ENCODE measurements at regions not wholly inside any gene's neighbourhood (a gene's known extent, or its start where the extent isn't known, plus 50 kb on each side); places are given as distances from the start of the nearest gene placed in this dataset.

DNA sequence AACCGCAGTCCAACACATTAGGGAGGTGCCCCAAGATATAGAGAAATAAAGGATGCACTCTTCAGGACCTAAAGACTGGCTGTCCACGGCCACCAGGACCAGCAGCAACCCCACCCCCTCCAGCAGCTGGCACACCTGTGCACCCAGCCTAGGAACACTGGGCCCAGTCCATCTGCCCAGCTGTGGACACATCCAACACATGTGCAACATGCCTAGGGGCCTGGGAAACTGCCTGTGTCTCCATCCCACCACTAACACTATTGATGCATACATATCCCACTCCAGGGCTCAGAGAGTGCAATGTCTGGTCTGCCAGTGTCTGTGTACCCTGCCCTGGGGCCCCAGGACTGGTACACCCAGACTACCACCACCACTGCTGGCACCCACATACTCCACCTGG lies 1781.3 kb downstream of the MAT2B start:
- Histone ChIP-seq H3K14ac (ENCODE audit: low read length) (no peak overlapping the region), H3K79me1 (ENCODE audit: low read length) (no peaks in the 10 kb centered on the region), H3K4ac (ENCODE audit: low read depth, low read length) (no peak overlapping the region), H3K9ac (ENCODE audit: low read length) (no peak overlapping the region), H3K4me1 (ENCODE audit: control insufficient read depth in 1 of 2, insufficient read depth in 2 of 2, low read length in 2 of 2) (no peaks in the 10 kb centered on the region), H4K12ac (ENCODE audit: low read depth, low read length) (no peak overlapping the region), H3K27ac (ENCODE audit: low read depth, low read length) (no peak overlapping the region), H3K18ac (ENCODE audit: low read length) (no peak overlapping the region), H3K9me3 (ENCODE audit: insufficient read depth, low read depth, low read length) (no peaks in the 10 kb centered on the region), H4K91ac (ENCODE audit: low read depth, low read length) (no peak overlapping the region), H3K23ac (ENCODE audit: low read length) (no peak overlapping the region), H2AFZ (ENCODE audit: insufficient read depth, low read length, poor library complexity) (no peak overlapping the region), H2BK12ac (ENCODE audit: low read length) (no peak overlapping the region), H3K4me2 (ENCODE audit: low read length) (no peak overlapping the region), H3K79me2 (ENCODE audit: control insufficient read depth, insufficient read depth, low read length, poor library complexity) (no peaks in the 10 kb centered on the region), H3K4me3 (ENCODE audit: low read depth, low read length) (no peak overlapping the region), H2BK120ac (ENCODE audit: insufficient read depth, low read length, poor library complexity) (no peak overlapping the region), H2BK5ac (ENCODE audit: low read depth, low read length, poor library complexity) (no peak overlapping the region), H2AK5ac (ENCODE audit: low read length) (no peak overlapping the region), H3K27me3 (ENCODE audit: insufficient read depth, low read length) (no peaks in the 10 kb centered on the region), H3K36me3 (ENCODE audit: control insufficient read depth in 1 of 2, insufficient read depth in 2 of 2, low read length in 2 of 2) (no peaks in the 10 kb centered on the region), H4K8ac (ENCODE audit: low read depth, low read length) (no peak overlapping the region)
- WGBS (ENCODE audit: extremely low coverage, insufficient coverage, insufficient read length): no CpG with 5 or more reads among the region's 2 CpGs
- DNase-seq: no peak

DNA sequence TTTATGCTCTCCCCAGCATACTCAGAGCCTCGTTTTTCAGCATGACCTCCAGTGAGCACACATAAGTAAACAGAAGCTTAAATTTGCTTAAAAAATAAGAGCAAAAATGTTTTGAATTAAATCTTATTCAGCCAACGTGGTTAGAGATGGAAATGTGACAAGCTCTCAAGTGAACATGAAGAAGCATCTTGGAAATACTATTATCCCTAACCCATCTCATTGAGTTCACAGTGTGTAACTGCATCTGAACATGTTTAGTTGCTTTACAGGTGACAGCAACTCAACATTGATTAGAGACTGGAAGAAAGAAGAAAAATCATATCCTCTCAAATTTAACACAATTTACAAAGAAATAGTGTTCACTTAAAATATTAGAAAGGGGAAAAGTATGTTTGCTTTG lies 1785.1 kb downstream of the MAT2B start:
- Histone ChIP-seq H3K27me3 (ENCODE audit: insufficient read depth, low read length) (no peaks in the 10 kb centered on the region), H3K4ac (ENCODE audit: low read depth, low read length) (no peak overlapping the region), H2BK12ac (ENCODE audit: low read length) (no peak overlapping the region), H2BK120ac (ENCODE audit: insufficient read depth, low read length, poor library complexity) (no peak overlapping the region), H3K4me2 (ENCODE audit: low read length) (no peak overlapping the region), H4K12ac (ENCODE audit: low read depth, low read length) (no peak overlapping the region), H3K4me3 (ENCODE audit: low read depth, low read length) (no peak overlapping the region), H2AFZ (ENCODE audit: insufficient read depth, low read length, poor library complexity) (no peak overlapping the region), H3K18ac (ENCODE audit: low read length) (no peak overlapping the region), H3K36me3 (ENCODE audit: control insufficient read depth in 1 of 2, insufficient read depth in 2 of 2, low read length in 2 of 2) (no peaks in the 10 kb centered on the region), H3K9me3 (ENCODE audit: insufficient read depth, low read depth, low read length) (no peaks in the 10 kb centered on the region), H4K91ac (ENCODE audit: low read depth, low read length) (no peak overlapping the region), H4K8ac (ENCODE audit: low read depth, low read length) (no peak overlapping the region), H3K23ac (ENCODE audit: low read length) (no peak overlapping the region), H3K79me1 (ENCODE audit: low read length) (no peaks in the 10 kb centered on the region), H2BK5ac (ENCODE audit: low read depth, low read length, poor library complexity) (no peak overlapping the region), H3K14ac (ENCODE audit: low read length) (no peak overlapping the region), H3K79me2 (ENCODE audit: control insufficient read depth, insufficient read depth, low read length, poor library complexity) (no peaks in the 10 kb centered on the region), H2AK5ac (ENCODE audit: low read length) (no peak overlapping the region), H3K4me1 (ENCODE audit: control insufficient read depth in 1 of 2, insufficient read depth in 2 of 2, low read length in 2 of 2) (no peaks in the 10 kb centered on the region), H3K9ac (ENCODE audit: low read length) (no peak overlapping the region), H3K27ac (ENCODE audit: low read depth, low read length) (no peak overlapping the region)
- no peak for DNase-seq
- WGBS (ENCODE audit: extremely low coverage, insufficient coverage, insufficient read length): no CpG with 5 or more reads among the region's 2 CpGs

DNA sequence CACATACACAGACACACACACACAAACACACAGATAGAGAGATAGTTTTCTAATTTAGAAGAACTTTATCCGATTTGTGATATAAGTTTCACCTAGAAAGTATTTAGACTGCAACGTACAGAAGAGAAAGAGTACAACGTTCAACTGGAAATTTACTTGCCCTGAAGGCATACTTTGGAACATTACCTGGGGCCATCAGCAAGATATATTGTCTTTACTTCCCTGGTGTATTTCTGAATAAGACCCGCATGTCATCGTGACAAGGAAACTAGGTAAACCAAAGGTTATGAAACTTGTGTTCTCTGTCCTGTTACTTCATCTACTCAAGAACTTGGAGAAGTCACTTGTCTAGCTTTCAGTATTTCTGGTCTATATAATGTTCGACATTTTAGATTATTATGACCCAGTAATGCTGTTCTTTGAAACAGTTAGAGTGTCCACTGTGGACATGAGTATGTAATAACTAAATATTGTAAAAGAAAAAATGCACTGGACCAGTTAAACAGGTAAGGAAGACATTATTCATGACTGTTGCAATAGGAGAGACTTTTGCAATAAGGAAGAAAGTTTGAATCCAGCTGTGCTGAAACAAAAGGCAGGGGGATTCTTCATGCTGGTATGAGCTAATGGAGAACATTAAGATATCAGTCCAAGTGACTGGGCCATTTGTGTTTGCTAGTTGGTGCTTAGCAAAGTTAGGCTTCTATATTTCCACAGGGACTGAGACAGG lies 1791.1 kb downstream of the MAT2B start:
- no peaks in the 10 kb centered on the region for H3K9me3 ChIP-seq (ENCODE audit: insufficient read depth, low read depth, low read length)
- H3K4me3 ChIP-seq (ENCODE audit: low read depth, low read length): no peak overlapping the region
- no peak overlapping the region for H2BK5ac ChIP-seq (ENCODE audit: low read depth, low read length, poor library complexity)
- H2BK120ac ChIP-seq (ENCODE audit: insufficient read depth, low read length, poor library complexity): no peak overlapping the region
- no peak overlapping the region for H4K8ac ChIP-seq (ENCODE audit: low read depth, low read length)
- no peak overlapping the region for H3K14ac ChIP-seq (ENCODE audit: low read length)
- no peaks in the 10 kb centered on the region for H3K79me2 ChIP-seq (ENCODE audit: control insufficient read depth, insufficient read depth, low read length, poor library complexity)
- H2AK5ac ChIP-seq (ENCODE audit: low read length): no peak overlapping the region
- no peak overlapping the region for H3K27ac ChIP-seq (ENCODE audit: low read depth, low read length)
- H3K4me1 ChIP-seq (ENCODE audit: control insufficient read depth in 1 of 2, insufficient read depth in 2 of 2, low read length in 2 of 2): no peaks in the 10 kb centered on the region
- H3K23ac ChIP-seq (ENCODE audit: low read length): no peak overlapping the region
- H3K4me2 ChIP-seq (ENCODE audit: low read length): no peak overlapping the region
- no peak overlapping the region for H4K12ac ChIP-seq (ENCODE audit: low read depth, low read length)
- no peak overlapping the region for H3K18ac ChIP-seq (ENCODE audit: low read length)
- H3K79me1 ChIP-seq (ENCODE audit: low read length): no peaks in the 10 kb centered on the region
- DNase-seq: peak; percentile 67 to 97
- H4K91ac ChIP-seq (ENCODE audit: low read depth, low read length): no peak overlapping the region
- H2AFZ ChIP-seq (ENCODE audit: insufficient read depth, low read length, poor library complexity): no peak overlapping the region
- H3K27me3 ChIP-seq (ENCODE audit: insufficient read depth, low read length): no peaks in the 10 kb centered on the region
- H3K36me3 ChIP-seq (ENCODE audit: control insufficient read depth in 1 of 2, insufficient read depth in 2 of 2, low read length in 2 of 2): no peaks in the 10 kb centered on the region
- no CpG with 5 or more reads among the region's 6 CpGs for WGBS (ENCODE audit: extremely low coverage, insufficient coverage, insufficient read length)
- no peak overlapping the region for H3K4ac ChIP-seq (ENCODE audit: low read depth, low read length)
- H2BK12ac ChIP-seq (ENCODE audit: low read length): no peak overlapping the region
- no peak overlapping the region for H3K9ac ChIP-seq (ENCODE audit: low read length)

- H3K4ac ChIP-seq (ENCODE audit: low read depth, low read length): no peak overlapping the region
- no peak overlapping the region for H4K8ac ChIP-seq (ENCODE audit: low read depth, low read length)
- no peak overlapping the region for H3K9ac ChIP-seq (ENCODE audit: low read length)
- H3K4me3 ChIP-seq (ENCODE audit: low read depth, low read length): no peak overlapping the region
- H3K27me3 ChIP-seq (ENCODE audit: insufficient read depth, low read length): no peaks in the 10 kb centered on the region
- no peaks in the 10 kb centered on the region for H3K9me3 ChIP-seq (ENCODE audit: insufficient read depth, low read depth, low read length)
- no peak overlapping the region for H4K91ac ChIP-seq (ENCODE audit: low read depth, low read length)
- H3K27ac ChIP-seq (ENCODE audit: low read depth, low read length): no peak overlapping the region
- no peak overlapping the region for H2BK12ac ChIP-seq (ENCODE audit: low read length)
- H3K79me1 ChIP-seq (ENCODE audit: low read length): no peaks in the 10 kb centered on the region
- no peak overlapping the region for H3K23ac ChIP-seq (ENCODE audit: low read length)
- H3K18ac ChIP-seq (ENCODE audit: low read length): no peak overlapping the region
- H2BK5ac ChIP-seq (ENCODE audit: low read depth, low read length, poor library complexity): no peak overlapping the region
- H3K79me2 ChIP-seq (ENCODE audit: control insufficient read depth, insufficient read depth, low read length, poor library complexity): no peaks in the 10 kb centered on the region
- no peak overlapping the region for H4K12ac ChIP-seq (ENCODE audit: low read depth, low read length)
- DNase-seq: no peak
- no peak overlapping the region for H3K4me2 ChIP-seq (ENCODE audit: low read length)
- H3K4me1 ChIP-seq (ENCODE audit: control insufficient read depth in 1 of 2, insufficient read depth in 2 of 2, low read length in 2 of 2): no peaks in the 10 kb centered on the region
- H2BK120ac ChIP-seq (ENCODE audit: insufficient read depth, low read length, poor library complexity): no peak overlapping the region
- no peak overlapping the region for H2AK5ac ChIP-seq (ENCODE audit: low read length)
- no peak overlapping the region for H2AFZ ChIP-seq (ENCODE audit: insufficient read depth, low read length, poor library complexity)
- H3K36me3 ChIP-seq (ENCODE audit: control insufficient read depth in 1 of 2, insufficient read depth in 2 of 2, low read length in 2 of 2): no peaks in the 10 kb centered on the region
- no CpG with 5 or more reads among the region's 6 CpGs for WGBS (ENCODE audit: extremely low coverage, insufficient coverage, insufficient read length)
- H3K14ac ChIP-seq (ENCODE audit: low read length): no peak overlapping the region
Measured at GRCh38 chr5:165304193-165304827, 1798.9 kb downstream of the MAT2B start.

Data from trophoblast cell (in vitro differentiated cells and primary cell).